HG02610 (cell line): ENCODE measurements at regions not wholly inside any gene's neighbourhood (a gene's known extent, or its start where the extent isn't known, plus 50 kb on each side); places are given as distances from the start of the nearest gene placed in this dataset.

Experiments used
- ATAC-seq: cut with Tn5 transposase; IDR thresholded peaks from one replicate; pipeline ENCODE4 v1.9.1; 2021; ENCODE audit warnings: mild to moderate bottlenecking, moderate library complexity; ENCODE audit not compliant: unreplicated experiment

DNA sequence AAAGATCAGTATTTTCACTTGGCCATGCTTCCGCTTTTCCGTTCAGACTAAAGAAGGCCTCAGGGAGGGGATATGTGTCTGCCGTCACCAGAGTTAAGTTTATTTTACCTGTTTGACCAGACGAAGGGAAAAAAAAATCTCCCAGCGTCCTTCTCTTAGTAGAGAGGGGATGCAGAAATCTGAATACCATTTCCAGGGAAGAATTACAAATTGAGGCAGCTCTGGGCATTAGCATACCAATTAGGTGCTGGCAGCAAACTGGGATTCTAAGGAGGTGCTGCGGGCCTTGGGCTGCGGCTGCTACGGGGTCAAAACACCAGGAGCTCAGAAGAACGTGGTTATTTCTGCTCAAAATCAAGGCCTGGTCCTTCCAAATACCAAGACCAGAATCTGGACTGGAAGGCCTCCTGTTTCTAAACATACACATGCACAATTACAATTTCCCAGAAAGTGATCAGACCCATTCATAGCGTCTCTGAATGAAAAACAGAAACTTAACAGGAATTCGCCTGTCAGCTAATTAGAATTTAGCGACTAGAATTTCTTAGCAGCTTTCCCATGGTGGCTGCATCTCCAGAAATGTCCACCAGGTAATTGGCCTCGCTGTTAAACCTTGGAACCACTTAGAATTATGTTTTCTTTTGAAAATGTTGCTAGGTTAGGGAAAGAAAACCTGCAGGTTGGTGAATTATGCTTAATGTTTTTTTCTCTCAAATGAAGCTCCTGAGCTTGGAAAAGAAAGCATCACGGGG lies 617.0 kb downstream of the VRK1 start:
- ATAC-seq = no peak

DNA sequence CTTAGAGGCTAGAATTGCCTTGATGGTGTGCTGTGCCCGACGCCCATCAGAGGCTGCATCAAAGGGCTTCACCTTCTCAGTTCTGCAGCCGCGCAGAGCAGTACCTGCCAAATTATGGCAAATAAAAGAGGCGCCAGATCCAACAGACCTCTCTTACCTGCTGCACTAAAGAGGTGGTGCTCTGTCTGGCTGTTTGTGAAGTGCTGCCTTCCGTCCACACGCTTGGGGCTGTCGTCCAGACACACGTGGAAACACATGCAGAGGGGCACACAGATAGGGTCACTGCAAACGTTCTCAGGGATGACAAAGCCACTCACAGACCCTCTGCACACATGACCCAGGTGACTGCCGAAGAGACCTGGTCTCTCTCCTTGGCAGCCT lies 617.5 kb downstream of the VRK1 start:
- ATAC-seq = no peak

DNA sequence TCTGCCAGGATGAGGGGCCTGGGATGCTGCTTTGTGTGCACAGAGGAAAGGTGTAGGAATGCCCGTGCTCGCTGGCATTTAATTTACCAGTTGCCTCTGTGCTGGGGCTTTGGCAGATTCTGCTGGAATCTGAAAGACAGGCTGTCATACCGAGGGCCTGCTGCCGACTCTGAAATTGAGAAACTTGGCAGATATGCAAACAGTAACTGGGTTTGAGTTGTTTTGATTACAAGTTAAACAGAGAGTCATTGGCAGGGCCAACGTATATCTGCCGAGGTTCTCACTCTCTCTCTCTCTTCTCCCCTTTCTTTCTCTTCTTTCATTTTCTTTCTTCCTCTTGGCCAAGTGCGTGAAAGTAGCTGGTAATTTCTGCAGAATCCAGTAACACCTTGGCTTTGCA lies 618.7 kb downstream of the VRK1 start:
- ATAC-seq = no peak

DNA sequence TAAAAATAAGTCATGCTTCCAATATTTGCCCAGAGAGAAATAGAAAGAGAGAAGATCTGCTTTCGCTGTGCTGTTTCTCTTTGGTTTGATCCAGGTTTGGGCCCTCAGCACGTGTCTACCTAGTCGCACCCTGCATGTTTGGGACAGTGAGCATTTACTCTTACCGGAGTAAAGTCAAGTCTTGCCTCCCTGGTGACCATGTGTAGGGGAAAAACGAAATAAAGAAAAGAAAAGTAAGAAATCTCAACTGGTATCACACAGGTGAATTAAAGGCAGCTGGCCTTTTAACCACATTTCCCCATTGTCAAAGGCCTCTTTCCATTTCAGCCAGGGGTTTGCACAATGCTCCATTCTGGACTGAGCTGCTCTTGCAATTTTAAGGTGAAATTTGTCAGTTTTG lies 619.4 kb downstream of the VRK1 start:
- ATAC-seq = no peak

DNA sequence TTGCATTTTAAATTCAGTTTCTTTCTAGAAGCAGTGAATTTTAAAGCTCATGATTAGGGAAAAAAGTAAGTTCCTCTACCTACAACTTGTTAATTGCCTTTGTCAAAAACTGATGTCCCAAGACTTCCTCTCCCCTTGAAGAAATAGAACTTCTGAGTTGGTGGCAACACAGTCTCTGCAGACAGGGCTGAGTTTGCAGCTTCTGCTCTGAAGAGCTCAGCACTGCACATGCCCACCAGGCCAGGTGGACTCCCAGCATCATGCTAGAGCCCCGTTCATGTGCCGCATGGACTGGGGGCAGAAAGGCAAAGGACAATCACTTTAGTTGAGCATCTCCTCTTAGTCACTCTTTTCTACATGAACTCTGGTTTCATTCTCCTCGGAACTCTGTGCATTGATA lies 620.1 kb downstream of the VRK1 start:
- ATAC-seq = no peak

DNA sequence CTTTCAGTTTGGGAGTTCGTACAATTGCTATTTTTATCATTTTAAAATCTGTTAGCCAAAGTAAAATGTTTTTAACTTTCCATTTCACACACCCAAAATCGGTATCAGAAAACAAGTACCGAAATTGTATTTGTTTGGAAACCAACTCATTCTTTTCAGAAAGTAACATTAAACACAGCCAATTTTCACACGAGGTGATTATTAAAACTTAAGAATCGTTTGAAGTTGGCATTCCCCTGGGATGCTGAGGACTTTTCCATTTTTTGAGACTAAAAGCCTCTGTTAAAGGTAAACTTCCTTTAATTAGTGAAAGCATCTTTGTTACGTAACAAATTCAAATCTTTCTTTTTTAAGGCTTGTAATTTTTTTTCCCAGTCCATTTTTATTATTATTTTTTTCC lies 623.0 kb downstream of the VRK1 start:
- ATAC-seq = no peak

DNA sequence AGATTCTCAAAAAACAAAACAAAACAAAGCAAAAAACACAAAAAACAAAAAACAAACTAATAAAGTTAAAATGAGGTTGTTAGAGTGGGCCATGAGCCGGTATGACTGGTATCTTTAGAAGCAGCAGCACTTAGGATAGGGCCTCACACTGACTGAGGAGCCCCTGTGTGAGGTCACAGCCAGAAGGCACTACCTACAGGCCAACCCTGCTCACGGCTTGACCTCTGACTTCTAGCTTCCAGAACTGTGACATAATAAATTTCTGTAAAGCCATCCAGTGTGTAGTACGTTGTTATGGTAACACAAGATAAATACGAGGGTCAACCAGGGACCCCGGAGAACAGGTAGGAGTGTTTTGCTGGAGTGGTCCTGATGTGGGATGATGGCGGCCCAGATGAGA lies 629.6 kb downstream of the VRK1 start:
- ATAC-seq = no peak

DNA sequence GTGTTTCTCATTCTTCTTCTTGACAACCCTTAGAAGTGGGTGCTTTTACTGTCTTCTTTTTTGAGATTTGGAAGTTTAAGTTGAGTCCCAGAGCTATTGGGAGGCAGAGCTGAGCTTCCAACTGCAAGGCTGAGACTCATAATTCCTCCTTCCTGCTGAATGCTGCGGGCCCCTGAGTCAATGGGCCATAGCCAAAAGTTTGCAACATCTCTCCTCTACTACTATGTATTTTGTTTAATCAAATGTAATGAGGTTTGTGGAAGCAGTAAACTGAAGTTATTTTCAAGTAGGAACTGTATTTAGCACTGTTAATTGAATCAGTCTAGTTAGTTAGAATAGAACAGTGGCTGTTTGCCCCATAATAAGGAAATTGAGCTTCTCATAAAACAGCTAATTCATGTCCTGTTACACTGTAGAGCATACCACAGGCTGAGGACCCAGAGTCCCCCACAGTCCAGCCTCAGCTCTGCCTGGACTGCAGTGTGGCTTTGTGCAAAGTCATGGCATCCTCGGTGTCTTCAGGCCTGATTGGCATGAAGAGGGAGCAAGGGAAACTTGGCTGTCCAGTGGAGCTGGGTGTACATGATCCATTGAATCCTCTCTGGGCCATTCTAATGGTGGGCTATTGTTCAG lies 631.7 kb downstream of the VRK1 start:
- no peak for ATAC-seq

DNA sequence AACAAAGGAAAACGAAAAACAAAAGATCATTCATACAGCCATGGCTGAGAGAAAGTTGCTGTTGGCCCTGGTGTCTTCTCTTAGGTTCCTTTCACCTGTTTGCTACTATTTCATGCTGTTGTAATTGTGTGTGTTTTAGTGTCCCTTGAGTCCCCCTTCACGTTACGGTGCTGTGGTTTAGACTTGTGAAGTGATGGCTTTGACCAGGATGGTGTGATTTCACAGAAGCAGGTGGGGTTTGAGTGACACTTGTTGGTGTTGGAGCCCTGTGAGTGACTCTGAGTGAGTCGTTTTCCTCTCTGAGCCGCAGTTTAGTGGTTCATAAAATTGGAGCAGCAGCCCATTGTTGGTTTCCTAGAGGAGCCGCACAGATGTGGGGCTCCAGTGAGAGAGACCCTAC lies 635.4 kb downstream of the VRK1 start:
- ATAC-seq = no peak

DNA sequence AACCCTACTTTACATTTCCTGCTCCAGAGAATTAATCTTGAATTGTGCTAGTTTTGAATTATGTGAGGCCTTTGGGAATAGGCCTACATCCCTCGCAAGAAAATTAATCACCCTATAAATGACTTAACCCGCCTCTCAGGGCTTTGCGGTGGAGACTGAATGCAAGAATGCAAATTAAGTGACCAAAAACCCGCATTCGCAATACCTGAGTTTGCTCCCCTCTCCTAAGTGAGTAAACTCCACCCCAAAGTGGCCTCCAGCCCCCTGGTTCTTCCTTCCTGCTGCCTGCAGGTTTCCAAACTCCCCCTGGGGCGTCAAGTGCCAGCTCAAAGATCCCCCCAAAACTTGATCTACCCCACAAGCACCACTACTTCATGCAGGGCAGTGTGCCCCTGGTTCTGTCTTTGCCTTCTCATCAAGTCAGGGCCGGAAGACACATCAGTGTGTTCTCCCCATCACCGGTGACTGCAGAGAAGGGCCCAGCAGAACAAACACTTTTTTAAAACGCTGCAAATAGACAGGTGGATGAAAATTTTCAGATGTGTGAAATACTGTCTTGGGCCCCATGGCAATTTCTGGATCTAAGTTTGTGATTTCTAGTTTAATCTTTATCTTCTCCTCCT lies 644.7 kb downstream of the VRK1 start:
- no peak for ATAC-seq

DNA sequence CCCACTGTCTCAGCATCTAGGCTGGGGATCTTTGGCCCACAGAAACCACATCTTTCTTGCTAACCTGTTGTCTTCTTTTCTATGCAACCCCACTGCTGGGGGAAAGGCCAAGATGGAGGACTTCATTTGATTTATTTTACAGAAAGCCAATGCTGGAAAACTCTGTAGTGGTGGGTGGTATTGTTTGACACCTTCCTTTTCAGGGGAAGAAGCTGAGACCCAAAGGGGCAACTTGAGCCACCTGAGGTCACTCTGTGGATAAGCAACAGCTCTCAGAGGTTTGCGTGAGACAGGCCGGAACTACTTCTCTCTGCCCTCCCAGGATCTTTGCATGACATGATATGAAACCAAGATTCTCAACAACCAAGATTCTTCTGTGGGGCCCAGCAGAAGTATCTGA lies 645.2 kb downstream of the VRK1 start:
- no peak for ATAC-seq

DNA sequence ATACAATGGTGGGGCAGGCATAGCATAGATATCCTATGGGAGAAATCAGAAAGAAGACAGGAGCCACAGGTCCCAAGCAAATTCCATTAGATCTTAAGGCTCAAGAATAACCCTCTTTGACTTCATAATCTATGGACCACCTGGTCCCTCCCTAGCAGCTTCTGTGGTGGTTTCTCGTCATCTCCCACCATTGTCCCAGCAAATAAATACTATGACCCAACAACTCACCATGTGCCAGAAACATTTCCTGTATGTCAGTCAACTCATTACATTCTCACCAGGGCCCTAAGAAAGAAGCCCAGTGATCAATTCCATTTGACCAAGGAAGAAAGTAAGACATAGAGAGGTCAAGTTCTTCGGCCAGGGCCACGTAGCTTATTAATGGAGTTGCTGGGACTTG lies 646.2 kb downstream of the VRK1 start:
- no peak for ATAC-seq

DNA sequence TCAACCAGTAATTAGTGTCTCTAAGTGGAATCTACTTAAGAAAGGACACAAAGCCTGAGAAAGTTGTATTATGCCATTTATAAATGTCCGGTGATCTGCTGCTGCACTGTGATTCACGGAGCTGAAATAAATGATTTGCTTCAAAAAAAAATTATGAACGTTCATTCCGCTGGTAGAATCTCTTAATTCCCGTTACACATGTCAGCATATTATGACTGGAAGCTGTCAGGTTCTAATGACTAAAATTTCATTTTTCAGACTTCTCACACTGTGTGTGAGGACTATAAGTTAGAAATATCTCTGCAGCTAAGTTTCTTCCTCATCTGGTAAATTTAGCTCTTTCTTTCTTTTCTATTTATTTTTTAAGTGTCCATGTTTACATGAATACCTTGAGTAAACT lies 647.1 kb downstream of the VRK1 start:
- no peak for ATAC-seq

DNA sequence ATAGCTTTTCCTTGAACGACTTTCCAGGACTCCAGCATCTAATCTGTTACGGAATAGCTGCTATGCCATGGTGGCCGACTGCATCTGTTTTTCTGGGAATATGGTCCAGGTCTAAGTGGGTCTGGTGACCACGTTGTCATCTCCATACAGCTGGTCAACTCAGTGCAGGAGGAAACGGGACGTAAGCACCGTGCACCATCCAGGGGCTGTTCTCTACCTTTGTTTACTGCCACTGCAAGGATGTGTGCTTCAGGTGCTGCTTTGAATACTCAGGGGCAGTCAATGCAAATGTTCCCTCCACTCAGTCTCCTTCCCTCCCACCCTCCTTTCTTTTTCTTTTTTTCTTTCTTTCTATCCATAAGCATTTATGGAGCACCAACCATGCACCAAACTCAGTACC lies 648.2 kb downstream of the VRK1 start:
- ATAC-seq = no peak

DNA sequence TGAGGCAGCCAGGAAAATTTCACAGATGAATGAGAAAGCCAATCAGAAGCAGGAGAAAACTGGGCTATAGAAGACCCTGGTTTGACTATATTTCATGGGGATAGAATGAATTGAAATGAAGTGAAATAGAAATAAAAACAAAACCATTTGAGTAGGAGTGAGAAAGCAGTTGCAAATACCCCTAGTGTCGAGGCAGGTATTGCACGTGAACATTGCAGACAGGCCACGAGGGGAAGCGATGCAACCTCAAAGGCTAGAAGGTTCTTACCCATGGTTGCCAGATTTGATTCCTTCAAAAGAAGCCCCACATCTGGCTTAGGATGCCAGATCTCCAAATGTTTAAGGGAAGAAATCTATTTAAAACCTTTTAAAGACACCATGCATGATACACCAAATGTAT lies 648.9 kb downstream of the VRK1 start:
- no peak for ATAC-seq

DNA sequence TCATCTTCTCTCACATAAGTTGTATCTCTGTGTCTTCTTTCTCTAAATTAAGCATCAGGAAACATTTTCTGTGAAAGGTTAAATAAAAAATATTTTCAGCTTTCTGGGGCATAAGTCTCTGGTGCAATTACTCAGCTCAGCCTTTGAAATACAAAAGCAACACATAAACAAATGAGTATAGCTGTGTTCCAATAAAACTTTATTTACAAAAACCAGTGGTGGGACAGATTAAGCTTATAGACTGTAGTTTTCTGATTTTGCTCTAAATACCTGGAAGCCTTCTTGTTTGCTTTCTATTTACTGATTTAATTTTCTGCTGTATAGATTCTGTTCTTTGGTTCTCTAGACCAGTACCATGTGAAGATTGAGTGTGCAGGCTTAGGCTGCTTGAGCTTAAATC lies 655.1 kb downstream of the VRK1 start:
- ATAC-seq = no peak

DNA sequence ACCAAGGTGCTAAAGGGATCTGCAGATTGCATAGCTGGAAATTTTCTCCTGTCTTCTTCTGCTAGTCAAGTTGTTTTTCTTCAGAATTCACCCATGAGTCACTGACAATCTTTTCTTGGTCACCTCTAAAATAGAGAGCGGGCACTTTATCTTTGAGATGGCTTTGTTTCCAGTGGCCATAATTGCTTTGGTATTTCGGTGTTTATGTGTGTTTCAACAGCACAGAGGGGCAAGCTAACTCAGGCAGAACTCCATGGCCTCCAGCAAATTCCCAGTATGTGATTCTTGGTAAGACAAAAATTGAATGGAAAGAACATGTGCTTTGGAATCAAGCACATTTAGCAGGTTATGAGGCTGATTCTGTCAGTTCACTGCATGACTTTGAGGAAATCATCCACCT lies 656.8 kb downstream of the VRK1 start:
- ATAC-seq = no peak

DNA sequence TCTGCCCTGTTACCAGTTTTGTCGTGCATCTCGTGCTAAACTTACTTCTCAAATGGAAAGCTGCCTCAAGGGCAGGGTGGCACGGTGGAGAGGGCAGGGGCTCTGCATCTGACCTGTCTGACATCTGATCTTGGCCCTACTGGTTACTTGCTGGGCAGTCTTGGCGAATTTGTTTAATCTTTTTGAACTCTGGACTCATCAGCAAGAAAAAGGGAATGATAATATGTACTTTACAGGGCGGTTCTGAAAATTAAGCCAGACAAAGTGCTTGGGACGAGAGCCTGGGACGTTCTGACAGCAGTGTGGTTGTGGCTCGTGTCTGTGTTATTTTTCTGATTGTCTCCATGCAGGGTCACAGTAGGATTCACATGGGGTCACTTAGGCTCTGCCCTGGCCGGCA lies 659.3 kb downstream of the VRK1 start:
- no peak for ATAC-seq

DNA sequence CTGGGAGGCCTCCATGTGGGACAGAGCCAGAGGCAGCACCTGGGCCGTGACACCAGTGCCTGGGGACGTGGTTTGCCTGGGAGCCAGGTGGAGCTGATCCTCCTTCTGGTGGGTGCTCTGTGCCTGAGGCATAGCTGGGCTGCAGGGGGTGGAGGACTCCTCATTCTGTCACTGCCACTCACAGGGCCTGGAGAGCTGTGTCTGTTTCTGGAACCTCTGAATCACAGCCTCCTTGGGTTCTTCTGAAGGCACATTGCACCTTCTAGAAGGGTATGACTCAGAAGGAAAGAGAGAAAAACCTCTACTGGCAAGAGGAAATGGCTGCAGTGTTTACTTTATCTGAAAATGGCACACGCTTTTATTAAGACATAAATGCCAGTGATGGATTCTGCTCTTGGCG lies 659.8 kb downstream of the VRK1 start:
- no peak for ATAC-seq

DNA sequence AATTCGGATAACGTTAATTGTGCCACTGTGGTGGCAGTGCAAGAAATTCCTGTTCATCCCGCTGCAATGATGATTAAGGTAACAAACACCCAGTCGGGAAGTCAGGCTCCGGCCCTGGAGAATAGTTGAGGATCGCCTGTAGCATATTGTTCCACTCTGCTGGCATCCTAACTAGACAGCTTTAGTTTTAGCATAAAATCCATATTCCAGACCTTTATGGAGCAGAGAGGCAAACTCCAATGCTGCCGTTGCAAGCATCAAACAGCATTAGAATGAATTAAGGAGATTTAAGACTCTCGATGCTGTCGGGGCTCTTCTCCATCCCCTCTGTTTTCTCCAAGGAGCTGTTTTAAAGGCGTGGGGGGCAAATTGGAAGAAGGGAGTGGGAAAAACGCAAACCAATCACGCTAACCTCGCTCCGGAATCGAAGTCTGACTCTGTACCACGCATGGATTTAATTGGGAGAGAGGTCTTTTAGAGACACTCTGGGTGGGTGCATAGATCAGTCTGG lies 660.4 kb downstream of the VRK1 start:
- no peak for ATAC-seq

DNA sequence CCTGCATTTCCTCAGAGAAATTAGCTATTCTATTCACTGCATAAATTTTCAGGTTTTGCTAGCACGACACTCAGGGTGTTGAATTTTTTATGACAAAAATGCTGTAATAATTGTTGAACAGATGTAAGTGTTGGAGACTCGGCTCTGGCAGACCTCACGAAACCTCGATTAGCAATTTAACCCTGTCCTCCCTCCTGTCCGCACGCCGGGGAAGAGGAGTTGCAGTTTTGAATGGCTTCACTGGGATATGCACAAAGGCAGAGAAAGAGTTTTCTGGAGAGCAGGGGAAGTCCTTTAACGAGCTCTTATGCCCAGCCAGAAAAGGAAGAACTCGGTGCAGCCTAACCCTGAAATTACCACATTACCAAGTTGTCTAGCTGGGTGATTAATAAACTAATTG lies 661.1 kb downstream of the VRK1 start:
- no peak for ATAC-seq
